Heart left ventricle (tissue), 16 donors: ENCODE measurements at regions not wholly inside any gene's neighbourhood (a gene's known extent, or its start where the extent isn't known, plus 50 kb on each side); places are given as distances from the start of the nearest gene placed in this dataset.

ENCODE experiments used
- ATAC-seq, 4 donors: fragments of 200-7000 bp; cut with Tn5 transposase; one replicate each; pipeline ENCODE4 v1.9.1; 2020 to 2022; ENCODE audit warnings: moderate library complexity in 4 of 4, mild to moderate bottlenecking in 3 of 4, moderate number of reproducible peaks in 1 of 4
- DNase-seq, 5 donors: peaks; one replicate each; pipeline ENCODE4 v3.0.0-alpha.2; 2020
- H3K27ac ChIP-seq, 12 donors: fragments of 200-600 bp; sonication (generic) in 4 of 12; one replicate each; pipeline versions ENCODE4 v1.5.0 to v1.8.0; 2016 to 2022; ENCODE audit warnings: mild to moderate bottlenecking in 2 of 12
- H3K27me3 ChIP-seq, 9 donors: fragments of 200-600 bp; sonication (generic) in 2 of 9; one replicate each; pipeline versions ENCODE4 v1.5.1 to v1.8.0; 2016 to 2022; ENCODE audit warnings: mild to moderate bottlenecking in 3 of 9
- H3K36me3 ChIP-seq, 9 donors: fragments of 200-600 bp; sonication (generic) in 2 of 9; one replicate each; pipeline versions ENCODE4 v1.5.0 to v1.8.0; 2018 to 2022; ENCODE audit warnings: mild to moderate bottlenecking in 2 of 9
- H3K4me1 ChIP-seq, 12 donors: fragments of 200-600 bp; sonication (generic) in 4 of 12; one replicate each; pipeline versions ENCODE4 v1.5.0 to v1.8.0; 2016 to 2022; ENCODE audit warnings: mild to moderate bottlenecking in 3 of 12
- H3K4me3 ChIP-seq, 12 donors: fragments of 200-600 bp; sonication (generic) in 4 of 12; one replicate each; pipeline versions ENCODE4 v1.5.0 to v1.8.0; 2017 to 2022; ENCODE audit warnings: mild to moderate bottlenecking in 9 of 12, moderate library complexity in 4 of 12
- H3K9me3 ChIP-seq, 12 donors: fragments of 200-600 bp; sonication (generic) in 4 of 12; one replicate each; pipeline versions ENCODE4 v1.5.0 to v1.8.0; 2016 to 2022; ENCODE audit warnings: mild to moderate bottlenecking in 1 of 12
- CTCF ChIP-seq, 12 donors: fragments of 200-600 bp; sonication (generic) in 4 of 12; IDR thresholded peaks; one replicate each; pipeline versions ENCODE4 v1.5.0 to v1.8.0; 2018 to 2022; ENCODE audit warnings: antibody characterized with exemption in 12 of 12, mild to moderate bottlenecking in 5 of 12
- POLR2A ChIP-seq, 2 donors: fragments of 450-650 bp; IDR thresholded peaks; one replicate each; pipeline ENCODE4 v1.6.1; 2017; ENCODE audit warnings: antibody characterized with exemption in 2 of 2, mild to moderate bottlenecking in 2 of 2, moderate library complexity in 2 of 2
- WGBS, 4 donors: extraction: QIAGEN DNeasy Blood & Tissue Kit in 2 of 4; methylation state at CpG; one replicate each; pipeline versions ENCODE4 v1.1.5 to v1.1.7; 2013 to 2018; 5-methylcytosine and 5-hydroxymethylcytosine counted together
- intact Hi-C, 10 donors: fragments of 100-400 bp; cut with DNase I; formaldehyde crosslinking; loops; one replicate each; pipeline versions ENCODE4 v1.11.1 to v1.14.2; 2022
- donor health status: ischemic (EF 13 %, LVEDD 7.1; RV severe dilation, severe dysfunction).
- donor health status: healthy with polysubstance abuse.
- donor health status: DM: no; HTN: yes; CAD: no.
- donor health status: DM: no; HTN: no; CAD: no.
- donor health status: ischemic (EF 25% LVEDD 6.9; RV normal size, moderate dysfunction).
- donor health status: ischemic (EF 25% LVEDD 5.7; RV mildly dilated, moderate dysfunction).
- donor health status: healthy.
- donor health status: DM: yes; HTN: yes; CAD: no.
- donor health status: ischemic (EF 35%, LVEDD 5.7; RV mildly dilated, moderate dysfunction).
- donor health status: nonischemic (EF 11% LVEDD 7.7; RV severe dilation, severe dysfunction).
- donor health status: DM: yes; HTN: yes; CAD: no.
- donor health status: PGD.
- donor health status: ischemic (EF 29% LVEDD 5.4; RV normal size, mild dysfunction).
- donor health status: nonischemic (EF 23%, LVEDD 6.1; RV moderate dilation, normal function).

- no peak overlapping the region for H3K27ac ChIP-seq
Measured at GRCh38 chr5:67372887-67373286, 176.3 kb upstream of the CD180 start.

DNA sequence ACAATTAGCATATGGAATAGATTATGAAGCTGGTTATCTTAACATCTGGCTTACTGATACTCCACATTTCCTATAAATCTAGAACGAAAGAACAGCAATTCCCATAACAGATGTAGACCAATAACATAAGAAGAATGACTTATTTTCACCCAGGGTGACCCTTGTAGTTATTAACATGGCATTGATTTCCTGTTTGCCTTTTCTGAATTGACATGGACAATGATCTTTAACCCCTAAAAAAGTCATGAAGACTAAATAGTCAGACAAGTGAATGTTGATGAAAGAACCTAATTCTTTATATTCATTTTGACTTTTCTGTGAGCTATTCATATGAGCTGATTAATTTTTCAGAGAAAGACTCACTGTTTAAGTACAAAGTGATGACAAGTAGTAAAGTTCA, 175.3 kb upstream of the CD180 start:
- H3K4me1 ChIP-seq, result no peaks in the 10 kb centered on the region
- no peaks in the 10 kb centered on the region for H3K9me3 ChIP-seq
- WGBS, 4 donors, result 67 to 72% (median 67%) methylated on average over 1 of the region's 1 CpG
- TF ChIP-seq CTCF (IDR thresholded peaks at IDR 0.05) (no peak), POLR2A (IDR thresholded peaks at IDR 0.05) (no peak)
- H3K36me3 ChIP-seq, result no peaks in the 10 kb centered on the region
- ATAC-seq (no peak), DNase-seq (no peak)
- intact Hi-C loops, result no loop called here
- no peaks in the 10 kb centered on the region for H3K27me3 ChIP-seq
- no peak overlapping the region for H3K27ac ChIP-seq
- H3K4me3 ChIP-seq, result no peak overlapping the region

More at GRCh38 chr5:67372887-67373286, 176.3 kb upstream of the CD180 start:
- no peak overlapping the region for H3K4me3 ChIP-seq
- no peak for TF ChIP-seq CTCF (IDR thresholded peaks at IDR 0.05)
- TF ChIP-seq POLR2A (IDR thresholded peaks at IDR 0.05), result no peak
- no peaks in the 10 kb centered on the region for H3K36me3 ChIP-seq
- 72 to 95% (median 92%) methylated on average over 1 of the region's 1 CpG for WGBS, 4 donors
- ATAC-seq (no peak), DNase-seq (no peak)
- intact Hi-C loops, result no loop called here
- no peaks in the 10 kb centered on the region for H3K9me3 ChIP-seq
- no peaks in the 10 kb centered on the region for H3K4me1 ChIP-seq
- H3K27me3 ChIP-seq, result no peaks in the 10 kb centered on the region

GRCh38 chr5:67366691-67367395, 170.2 kb upstream of the CD180 start:
- Histone ChIP-seq H3K4me1 (no peaks in the 10 kb centered on the region), H3K27ac (no peak overlapping the region), H3K27me3 (no peaks in the 10 kb centered on the region), H3K9me3 (no peaks in the 10 kb centered on the region), H3K4me3 (no peak overlapping the region), H3K36me3 (no peaks in the 10 kb centered on the region)
- ATAC-seq (no peak), DNase-seq (no peak)
- intact Hi-C loops, result no loop called here
- no peak for TF ChIP-seq CTCF (IDR thresholded peaks at IDR 0.05)
- no peak for TF ChIP-seq POLR2A (IDR thresholded peaks at IDR 0.05)
- 84 to 90% (median 85%) methylated on average over 5 of the region's 5 CpGs for WGBS, 4 donors

GRCh38 chr5:67366276-67366675, 169.7 kb upstream of the CD180 start:
- intact Hi-C loops, result no loop called here
- Histone ChIP-seq H3K27me3 (no peaks in the 10 kb centered on the region), H3K9me3 (no peaks in the 10 kb centered on the region), H3K36me3 (no peaks in the 10 kb centered on the region), H3K27ac (no peak overlapping the region), H3K4me3 (no peak overlapping the region), H3K4me1 (no peaks in the 10 kb centered on the region)
- no peak for TF ChIP-seq CTCF (IDR thresholded peaks at IDR 0.05)
- no peak for TF ChIP-seq POLR2A (IDR thresholded peaks at IDR 0.05)
- no peak for DNase-seq
- no peak for ATAC-seq
- WGBS, 4 donors, result 94 to 97% (median 96%) methylated on average over 8 of the region's 8 CpGs
